ENCODE measurements at regions not wholly inside any gene's neighbourhood (a gene's known extent, or its start where the extent isn't known, plus 50 kb on each side); places are given as distances from the start of the nearest gene placed in this dataset.

DNA sequence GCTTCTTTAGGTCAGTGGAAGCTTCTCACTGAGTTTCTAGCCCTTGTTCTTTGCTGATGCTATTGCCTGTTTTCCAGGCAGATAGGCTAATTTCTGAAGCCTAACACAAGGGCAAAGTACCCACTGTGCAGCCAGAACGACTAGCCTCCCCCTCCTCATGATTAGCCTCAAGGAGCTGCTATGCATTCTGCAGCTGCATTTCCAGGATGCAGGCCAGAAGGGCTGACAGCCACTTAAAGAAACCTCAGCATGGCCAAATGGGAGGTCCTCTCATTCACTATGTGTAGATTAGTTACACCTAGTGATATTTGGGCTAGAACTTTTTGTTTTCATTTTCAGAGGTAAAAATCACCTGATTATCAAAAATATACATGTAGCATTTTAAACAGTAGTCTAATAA lies 216.0 kb downstream of the RAD51AP2 start:
- DNase-seq: no peak

DNA sequence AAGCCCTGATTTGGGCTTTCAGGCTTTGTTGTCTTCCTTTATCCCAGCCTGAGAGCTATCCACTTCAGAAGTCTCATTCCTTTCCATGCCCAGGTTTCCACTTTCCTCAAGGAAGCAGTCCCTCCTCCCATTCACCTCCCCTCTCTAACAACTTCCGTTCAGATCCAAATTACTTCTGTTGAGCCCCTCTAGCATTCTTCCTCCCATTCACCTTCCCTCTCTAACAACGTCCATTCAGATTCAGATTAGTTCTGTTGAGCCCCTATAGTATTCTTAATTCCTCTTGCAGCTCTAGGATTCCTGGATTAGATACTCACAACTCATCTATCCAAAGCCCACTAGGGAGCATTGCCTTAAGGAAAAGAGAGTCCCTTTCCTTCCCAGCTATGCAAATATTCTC lies 216.8 kb downstream of the RAD51AP2 start:
- no peak for DNase-seq

- no peak for DNase-seq
Measured at GRCh38 chr2:17299891-17300540, 218.2 kb downstream of the RAD51AP2 start.

GRCh38 chr2:17298453-17298852 lies 219.8 kb downstream of the RAD51AP2 start:
- DNase-seq: no peak

DNA sequence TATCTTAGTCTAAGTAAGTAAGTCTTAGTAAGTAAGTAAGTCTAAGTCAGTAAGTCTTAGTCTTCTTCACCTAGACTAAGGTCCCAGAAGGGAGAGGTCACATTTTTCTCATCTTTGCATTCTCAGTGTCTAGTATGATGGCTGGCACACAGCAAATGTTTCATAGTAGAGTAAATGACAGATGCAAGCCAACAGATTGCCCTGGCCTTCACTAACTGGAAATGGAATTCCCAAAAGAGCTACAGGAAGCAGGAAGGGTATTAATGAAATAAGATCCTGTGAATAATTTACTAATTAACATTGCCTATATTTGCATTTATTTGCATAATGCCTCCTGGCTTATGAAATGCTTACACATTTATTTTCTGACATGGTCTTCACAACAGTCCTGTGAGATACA lies 221.6 kb downstream of the RAD51AP2 start:
- DNase-seq: no peak

DNA sequence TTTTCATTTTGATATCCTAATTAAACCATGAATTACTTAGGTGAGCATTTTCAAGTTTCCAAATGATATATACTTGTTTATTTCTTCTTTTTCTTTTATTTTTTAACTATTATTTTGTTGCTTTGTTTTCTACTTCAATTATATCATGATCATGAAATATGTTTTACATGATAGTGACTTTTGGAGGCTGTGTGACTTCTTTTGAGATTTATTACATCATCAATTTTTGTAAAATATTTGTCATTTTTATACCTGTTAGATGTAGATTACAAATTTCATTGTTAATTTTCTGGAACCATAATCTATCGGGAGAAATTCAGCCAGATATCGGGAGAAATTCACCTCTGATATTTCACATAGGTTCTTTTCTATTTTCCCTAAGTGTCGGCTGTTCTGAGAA lies 228.6 kb downstream of the RAD51AP2 start:
- no peak for DNase-seq

DNA sequence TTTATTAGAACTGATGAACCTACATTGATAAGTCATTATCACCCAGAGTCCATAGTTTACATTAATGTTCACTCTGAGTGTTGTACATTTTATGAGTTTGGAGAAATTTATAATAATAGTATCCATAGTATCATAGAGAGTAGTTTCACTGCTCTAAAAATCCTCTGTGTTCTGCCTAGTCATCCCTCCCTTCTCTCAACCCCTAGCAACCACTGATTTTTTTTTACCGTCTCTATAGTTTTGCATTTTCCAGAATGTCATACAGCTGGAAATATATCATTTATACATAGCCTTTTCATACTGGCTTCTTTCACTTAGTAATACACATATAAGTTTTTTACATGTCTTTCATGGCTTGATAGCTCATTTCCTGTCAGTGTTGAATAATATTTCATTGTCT lies 231.1 kb downstream of the RAD51AP2 start:
- DNase-seq: no peak

GRCh38 chr2:17282826-17283225 lies 235.4 kb downstream of the RAD51AP2 start:
- no peak for DNase-seq

- no peak for DNase-seq
Measured at GRCh38 chr2:17282245-17282644, 236.0 kb downstream of the RAD51AP2 start.

GRCh38 chr2:17276220-17276619 lies 242.0 kb downstream of the RAD51AP2 start:
- no peak for DNase-seq

DNA sequence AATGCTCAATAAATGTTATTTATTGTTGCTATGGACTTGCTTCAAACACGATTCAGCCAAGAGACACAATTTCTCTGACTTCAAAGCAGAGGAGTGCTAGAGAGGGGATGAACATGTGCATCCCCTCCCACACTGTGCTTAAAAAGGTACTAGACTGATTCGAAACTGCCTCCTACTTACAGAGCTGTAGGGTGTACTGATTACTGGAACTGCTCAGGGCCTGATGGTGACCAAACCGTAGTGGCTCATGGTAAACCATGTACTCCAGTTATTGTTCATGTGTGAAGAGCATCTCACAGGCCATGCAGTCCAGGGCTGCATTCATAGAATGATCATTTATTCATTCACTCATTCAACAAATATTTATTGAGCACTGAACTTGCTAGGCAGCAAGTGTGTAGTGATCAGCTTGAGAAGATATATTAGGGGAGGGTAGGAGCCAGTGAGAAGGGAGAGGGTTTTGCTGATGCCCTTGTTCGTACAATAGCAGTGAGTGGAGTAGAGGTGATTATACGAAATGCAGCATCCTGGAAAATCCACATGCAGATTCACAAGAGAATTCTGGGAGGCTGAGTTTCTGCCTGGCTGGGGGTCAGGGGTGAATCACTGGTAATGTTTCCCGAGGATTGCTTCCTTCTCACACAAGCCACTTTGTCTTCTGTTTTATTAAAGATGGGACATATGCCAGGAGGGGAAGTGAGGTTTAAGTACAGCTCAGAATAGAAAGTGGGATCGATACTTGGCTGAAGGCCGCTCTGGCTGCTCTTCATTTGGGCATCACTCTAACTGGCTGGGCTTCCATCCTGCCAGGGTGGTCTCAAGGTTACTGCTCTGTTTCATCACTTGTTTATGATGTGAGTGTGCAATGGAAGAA lies 245.4 kb downstream of the RAD51AP2 start:
- DNase-seq: no peak

GRCh38 chr2:17272170-17272569 lies 246.1 kb downstream of the RAD51AP2 start:
- DNase-seq: no peak

DNA sequence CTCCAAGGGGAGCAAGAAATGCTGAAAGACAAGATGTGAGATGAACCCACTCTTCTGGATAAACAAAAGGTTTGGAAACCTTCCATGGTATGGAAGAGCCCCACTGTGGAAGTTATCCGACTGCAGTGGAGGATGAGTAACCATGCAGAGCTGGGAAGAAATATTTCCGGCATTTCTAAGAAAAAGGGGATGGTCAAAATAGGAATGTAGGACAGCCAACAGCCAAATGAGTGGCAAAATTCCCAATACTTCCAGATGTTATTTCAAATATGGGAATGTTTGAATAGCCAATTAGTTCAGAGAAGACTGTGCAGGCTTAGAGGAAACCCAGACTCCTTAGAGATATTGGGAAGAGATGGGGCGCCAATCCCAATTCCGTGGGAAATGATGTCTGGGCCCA lies 246.8 kb downstream of the RAD51AP2 start:
- no peak for DNase-seq

- no peak for DNase-seq
Measured at GRCh38 chr2:17270894-17271293, 247.3 kb downstream of the RAD51AP2 start.

DNA sequence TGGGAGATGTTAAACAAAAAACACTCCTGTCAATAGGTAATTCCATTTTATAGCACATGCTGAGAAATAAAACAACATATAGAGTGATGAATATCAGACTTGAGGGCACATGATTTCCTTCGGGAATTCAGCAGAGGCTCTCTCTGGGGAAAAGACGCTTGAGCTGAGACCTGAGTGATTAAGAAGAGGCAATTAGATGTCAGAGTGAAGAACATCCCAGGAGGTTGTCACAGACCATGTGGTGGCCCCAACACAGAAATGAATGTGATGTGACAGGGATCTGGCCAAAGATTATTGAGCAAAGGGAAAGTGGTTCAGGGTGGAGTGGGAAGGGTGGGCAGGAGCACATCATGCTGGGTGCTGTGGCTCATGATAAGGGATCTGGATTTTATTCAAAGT lies 254.7 kb downstream of the RAD51AP2 start:
- no peak for DNase-seq

DNA sequence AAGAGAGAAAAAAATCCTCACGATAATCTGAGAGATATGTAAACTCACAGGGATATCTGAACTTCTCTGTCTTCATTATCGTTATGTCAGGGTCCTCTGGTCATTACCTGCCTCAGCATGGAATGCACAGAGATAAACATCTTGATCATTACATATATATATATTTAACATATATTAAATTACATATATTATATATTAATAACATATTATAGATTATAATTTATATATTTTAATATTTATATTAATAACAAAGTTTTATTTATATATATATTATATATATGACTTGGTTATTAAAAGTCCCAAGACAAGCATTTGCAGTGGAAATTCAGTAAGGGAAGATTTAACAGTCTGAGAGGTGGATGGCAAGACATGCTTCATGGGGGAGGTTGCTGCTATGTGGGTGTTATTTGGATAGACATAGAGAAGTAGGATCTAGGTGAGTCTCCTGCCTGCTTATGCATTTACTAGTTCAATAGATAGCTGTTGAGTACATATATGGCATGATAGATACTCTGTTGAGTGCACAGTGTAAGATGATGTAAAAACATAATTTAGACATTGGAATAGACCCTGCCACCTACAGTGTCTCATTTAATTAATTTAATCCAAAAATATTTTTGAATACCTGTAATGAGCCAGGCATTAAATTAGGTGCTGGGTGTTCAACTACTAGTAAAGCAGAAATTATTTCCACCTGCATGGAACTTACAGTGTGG lies 255.2 kb downstream of the RAD51AP2 start:
- no peak for DNase-seq

- DNase-seq: no peak
Measured at GRCh38 chr2:17259613-17260012, 258.6 kb downstream of the RAD51AP2 start.

DNA sequence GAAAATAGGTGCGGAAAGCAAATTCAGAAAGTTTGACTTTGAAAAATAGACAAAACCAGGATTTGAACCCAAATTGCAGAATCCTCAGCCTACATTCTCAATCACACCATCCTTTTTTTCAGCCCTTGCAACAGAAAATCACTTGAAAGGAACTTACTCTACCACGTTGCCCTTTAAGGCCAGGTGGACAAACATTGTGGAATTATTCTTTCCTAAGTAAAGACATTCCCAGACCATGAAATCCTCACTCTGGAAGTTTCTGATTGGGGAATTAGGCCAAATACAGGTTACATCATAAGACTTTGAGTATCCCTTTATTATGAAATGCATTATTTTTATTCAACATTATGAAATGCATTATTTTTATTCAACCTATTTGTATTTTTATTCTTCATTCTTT lies 259.4 kb downstream of the RAD51AP2 start:
- DNase-seq: no peak

- DNase-seq: no peak
Measured at GRCh38 chr2:17257189-17257909, 260.9 kb downstream of the RAD51AP2 start.

DNA sequence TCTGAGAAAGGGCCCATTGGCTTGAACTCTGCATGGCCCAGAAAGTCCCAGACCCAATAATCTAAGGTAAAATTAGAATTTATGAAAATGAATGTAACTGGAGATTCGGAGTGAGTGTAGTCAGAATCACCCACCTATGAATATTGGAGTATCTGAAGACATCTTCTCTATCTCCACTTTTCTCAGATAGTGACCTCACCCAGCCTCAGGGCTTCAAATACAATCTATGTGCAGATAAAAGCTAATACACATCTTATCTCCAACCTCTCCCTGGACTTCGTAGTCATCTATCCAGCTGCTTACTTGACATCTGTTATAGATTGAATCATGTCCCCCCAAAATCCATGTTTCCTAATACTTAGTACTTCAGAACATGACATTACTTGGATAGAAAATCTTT lies 263.2 kb downstream of the RAD51AP2 start:
- no peak for DNase-seq

DNA sequence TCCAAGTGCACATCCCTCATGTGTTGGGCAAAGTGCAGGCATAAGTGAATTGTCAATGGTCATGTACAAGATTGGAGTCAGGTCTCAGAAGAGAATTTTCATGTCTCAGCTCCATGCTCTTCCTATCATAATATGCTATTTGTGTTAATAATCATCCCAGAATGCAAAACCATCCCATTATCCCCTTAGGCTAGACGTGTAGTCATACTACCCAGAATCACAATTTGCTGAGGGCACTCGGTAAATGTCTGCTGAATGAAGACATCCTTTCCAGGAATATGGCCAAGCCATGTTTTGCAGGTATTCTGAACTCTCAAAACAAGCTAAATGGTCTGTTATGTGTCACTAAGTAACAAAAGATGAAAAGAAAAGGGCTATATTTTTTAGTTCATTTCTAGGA lies 263.8 kb downstream of the RAD51AP2 start:
- no peak for DNase-seq

DNA sequence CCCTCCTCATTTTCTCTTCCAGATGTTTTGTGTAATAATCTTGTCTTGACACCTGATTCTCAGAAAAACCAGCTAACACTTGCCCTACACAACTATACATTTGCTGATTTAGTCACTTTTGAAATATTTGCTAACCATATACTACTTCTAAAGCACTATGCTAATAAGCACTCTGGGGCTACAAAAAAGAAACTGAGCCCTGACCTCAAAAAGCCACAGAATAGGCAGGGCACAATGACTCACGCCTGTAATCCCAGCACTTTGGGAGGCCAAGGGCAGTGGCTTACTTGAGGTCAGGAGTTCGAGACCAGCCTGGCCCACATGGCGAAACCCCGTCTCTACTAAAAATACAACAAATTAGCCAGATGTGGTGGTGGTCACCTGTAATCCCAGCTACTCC lies 266.0 kb downstream of the RAD51AP2 start:
- no peak for DNase-seq

GRCh38 chr2:17251171-17251570 lies 267.1 kb downstream of the RAD51AP2 start:
- DNase-seq: no peak

All from CD4-positive, alpha-beta T cell treated with Interleukin-17A for 1 hour (primary cell).